ENCODE measurements at regions not wholly inside any gene's neighbourhood (a gene's known extent, or its start where the extent isn't known, plus 50 kb on each side); places are given as distances from the start of the nearest gene placed in this dataset.
"Not testable (repeated sequence)": the region's sequence is repeated elsewhere in the genome, so short reads cannot be mapped to it uniquely, and the experiment has no call there.

- no peak for ATAC-seq
- DNase-seq, result no peak
Observed at GRCh38 chr14:30443368-30444007, 115.5 kb upstream of the G2E3 start.

- no peak for ATAC-seq
- no peak for DNase-seq
Observed at GRCh38 chr14:30444451-30444850, 114.5 kb upstream of the G2E3 start.

GRCh38 chr14:30445011-30445793, 113.8 kb upstream of the G2E3 start:
- no peak for ATAC-seq
- DNase-seq, result no peak

- no peak for DNase-seq
- ATAC-seq, result no peak
Observed at GRCh38 chr14:30445852-30446251, 113.1 kb upstream of the G2E3 start.

DNA sequence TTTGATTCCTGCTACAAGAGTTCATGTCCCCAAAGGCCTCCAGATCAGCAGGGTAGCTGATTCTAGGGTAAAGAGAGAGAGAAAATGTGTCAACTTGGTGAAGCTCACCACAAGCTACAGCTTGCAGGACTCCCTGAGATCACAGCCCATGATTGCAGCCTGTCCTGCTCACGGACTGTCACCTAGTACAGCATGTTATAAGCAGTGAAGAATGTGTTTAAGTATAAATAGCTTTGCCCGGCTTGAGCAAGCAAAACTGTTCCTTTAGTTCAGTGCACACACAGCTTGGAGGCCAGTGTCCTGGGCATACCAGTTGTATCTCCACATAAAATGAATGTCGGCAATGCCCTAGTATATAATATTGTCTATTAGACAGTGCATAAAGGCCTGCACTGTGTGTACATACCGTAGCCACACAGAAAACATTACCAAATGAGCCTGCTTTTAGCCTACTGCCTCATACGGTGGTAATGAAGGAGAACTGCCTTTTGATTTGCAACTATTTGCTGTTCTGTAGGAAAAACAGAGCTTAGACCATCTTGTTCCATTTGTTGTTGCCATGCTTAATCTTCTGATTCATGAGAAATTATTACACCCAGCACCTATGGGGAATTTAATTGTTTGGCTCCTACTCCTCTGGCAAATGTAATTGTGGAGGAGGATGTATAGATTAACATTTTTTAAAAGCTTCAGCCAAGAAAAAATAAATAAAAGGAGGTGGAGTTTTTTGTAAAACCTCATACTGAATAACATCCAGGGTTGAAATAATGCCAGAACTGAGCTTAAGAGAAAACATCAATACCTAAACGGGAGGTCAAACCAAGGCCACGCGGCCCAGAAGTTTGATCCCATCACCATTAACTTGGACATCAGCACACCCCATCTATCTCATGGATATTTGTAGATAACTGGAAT, 108.1 kb upstream of the G2E3 start:
- no peak for DNase-seq
- no peak for ATAC-seq

- no peak for DNase-seq
- ATAC-seq, result no peak
Observed at GRCh38 chr14:30456296-30456695, 102.7 kb upstream of the G2E3 start.

- DNase-seq, result no peak
- ATAC-seq, result no peak
Observed at GRCh38 chr14:30462358-30462757, 96.6 kb upstream of the G2E3 start.

- no peak for DNase-seq
- no peak for ATAC-seq
Observed at GRCh38 chr14:30464481-30464880, 94.5 kb upstream of the G2E3 start.

DNA sequence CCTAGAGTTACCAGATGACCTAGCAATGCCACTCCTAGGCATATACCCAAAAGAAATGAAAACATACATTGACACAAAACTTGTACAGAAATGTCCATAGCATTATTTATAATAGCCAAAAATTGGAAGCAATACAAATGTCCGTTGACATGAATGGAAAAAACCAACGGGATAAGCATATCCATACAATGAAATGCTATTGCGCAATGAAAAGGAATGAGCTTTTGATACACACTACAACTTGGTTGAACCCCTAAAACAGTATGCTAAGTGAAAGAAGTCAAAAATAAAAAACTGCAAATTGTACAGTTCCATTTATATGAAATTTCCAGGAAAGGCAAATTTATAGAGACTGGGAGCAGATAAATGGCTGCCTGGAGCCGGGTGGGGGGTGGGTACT, 90.6 kb upstream of the G2E3 start:
- DNase-seq (no peak), ATAC-seq (no peak)

GRCh38 chr14:30471980-30472379, 87.0 kb upstream of the G2E3 start:
- no peak for DNase-seq
- no peak for ATAC-seq

GRCh38 chr14:30473846-30474696, 84.9 kb upstream of the G2E3 start:
- ATAC-seq, DNase-seq: not testable (repeated sequence)

- ATAC-seq (no peak), DNase-seq (no peak)
Observed at GRCh38 chr14:30482276-30482675, 76.7 kb upstream of the G2E3 start.

GRCh38 chr14:30484201-30484600, 74.8 kb upstream of the G2E3 start:
- ATAC-seq, result no peak
- DNase-seq, result no peak

GRCh38 chr14:30484976-30485375, 74.0 kb upstream of the G2E3 start:
- ATAC-seq (no peak), DNase-seq (no peak)

- no peak for DNase-seq
Observed at GRCh38 chr14:30496852-30497251, 62.1 kb upstream of the G2E3 start.

GRCh38 chr14:30499358-30499757, 59.6 kb upstream of the G2E3 start:
- DNase-seq, result no peak
- ATAC-seq, result no peak

More at GRCh38 chr14:30496852-30497251, 62.1 kb upstream of the G2E3 start:
- no peak for ATAC-seq

DNA sequence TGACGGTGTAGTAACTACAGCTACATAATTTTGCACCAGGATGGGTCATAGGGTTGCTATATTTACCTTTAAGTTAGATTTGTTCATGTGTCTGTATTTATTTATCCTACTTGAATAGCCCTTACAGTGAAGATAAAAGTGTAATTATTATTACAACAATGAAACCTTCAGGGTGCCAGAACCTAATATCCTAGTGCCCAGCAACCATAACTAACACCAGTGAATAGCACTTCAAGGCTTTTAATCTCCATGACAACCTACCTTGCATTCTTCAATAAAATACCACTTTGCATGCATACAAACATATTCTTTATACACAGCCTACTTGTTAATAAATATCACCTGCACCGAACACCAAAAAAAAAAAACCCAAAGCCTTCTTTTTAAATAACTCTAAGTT, 58.7 kb upstream of the G2E3 start:
- no peak for DNase-seq
- ATAC-seq, result no peak

DNA sequence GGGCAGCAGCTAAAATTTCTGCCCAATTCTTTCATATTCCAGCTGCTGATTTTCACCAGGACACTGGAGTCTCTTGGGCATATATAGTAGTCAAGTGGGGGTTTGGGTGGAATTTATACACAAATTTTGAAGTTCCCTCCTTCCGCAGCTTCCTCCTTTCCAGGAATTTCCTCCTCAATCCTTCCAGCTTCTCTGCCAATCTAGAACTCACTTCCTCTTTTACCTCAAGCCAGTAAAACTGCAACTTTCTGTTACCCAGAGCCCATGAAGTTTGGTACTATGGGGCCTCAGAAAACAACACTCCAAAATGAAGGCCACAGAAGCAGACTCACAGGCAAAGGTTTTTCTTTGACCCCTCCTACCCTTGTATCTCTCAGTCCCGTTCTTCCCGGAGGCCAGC, 51.7 kb upstream of the G2E3 start:
- ATAC-seq, result no peak
- DNase-seq, result no peak

All from stimulated activated naive CD8-positive, alpha-beta T cell treated with anti-CD3 and anti-CD28 coated beads, Interleukin-15, Interleukin-2, amounts not matched to agents 100 U/mL and 50 U/mL, for 24 hours (primary cell).